ENCODE measurements at regions not wholly inside any gene's neighbourhood (a gene's known extent, or its start where the extent isn't known, plus 50 kb on each side); places are given as distances from the start of the nearest gene placed in this dataset.

- TF ChIP-seq STAT1 (IDR thresholded peaks at IDR 0.05; ENCODE audit: unreplicated experiment) (no peak), REST (IDR thresholded peaks at IDR 0.05; ENCODE audit: unreplicated experiment) (no peak)
Observed at GRCh38 chr21:16370186-16370585, 640.4 kb downstream of the USP25 start (continued).

- Mint-ChIP-seq H3K27me3 (ENCODE audit: insufficient read depth, low read depth, poor library complexity) (no peaks in the 10 kb centered on the region), H3K4me1 (no peaks in the 10 kb centered on the region), H3K27ac (no peak overlapping the region), H3K9me3 (no peaks in the 10 kb centered on the region), H3K36me3 (ENCODE audit: low read depth) (no peaks in the 10 kb centered on the region), H3K4me3 (no peak overlapping the region)
- no peak for TF ChIP-seq ZNF114 (CRISPR knock-in tag; IDR thresholded peaks at IDR 0.05)
- TF ChIP-seq POLR2AphosphoS5 (IDR thresholded peaks at IDR 0.05; ENCODE audit: low read depth), result no peak
- TF ChIP-seq EZH2 (IDR thresholded peaks at IDR 0.05; ENCODE audit: low read depth, unreplicated experiment), result no peak
- no peak for TF ChIP-seq REST (IDR thresholded peaks at IDR 0.05; ENCODE audit: unreplicated experiment)
- TF ChIP-seq ZNF331 (CRISPR knock-in tag; IDR thresholded peaks at IDR 0.05; ENCODE audit: low read depth), result no peak
- TF ChIP-seq JUNB (IDR thresholded peaks at IDR 0.05; ENCODE audit: unreplicated experiment), result no peak
- TF ChIP-seq CTCF (conservative IDR thresholded peaks at IDR 0.05; ENCODE audit: low read depth in 2 of 2), result no peak
- Histone ChIP-seq H3K4me3 (no peak overlapping the region), H3K4me2 (no peak overlapping the region), H3F3A (replicated peaks; ENCODE audit: low read depth) (no peaks in the 10 kb centered on the region), H3K9me2 (ENCODE audit: insufficient read depth) (no peaks in the 10 kb centered on the region), H3K27me3 (ENCODE audit: insufficient read depth) (no peaks in the 10 kb centered on the region), H3K4me1 (ENCODE audit: insufficient read depth) (no peaks in the 10 kb centered on the region), H2AFZ (no peak overlapping the region), H3K36me3 (ENCODE audit: insufficient read depth) (no peaks in the 10 kb centered on the region), H3K79me2 (replicated peaks; ENCODE audit: insufficient read depth) (no peaks in the 10 kb centered on the region), H4K20me1 (replicated peaks; ENCODE audit: insufficient read depth) (no peaks in the 10 kb centered on the region), H3K27ac (ENCODE audit: low read depth) (no peak overlapping the region)
- DNase-seq (ENCODE audit: low spot score) (no peak), ATAC-seq (no peak)
Observed at GRCh38 chr21:16372586-16372985, 642.8 kb downstream of the USP25 start.

Measured in GM23338 (cell line).